ENCODE measurements at regions not wholly inside any gene's neighbourhood (a gene's known extent, or its start where the extent isn't known, plus 50 kb on each side); places are given as distances from the start of the nearest gene placed in this dataset.

- TF ChIP-seq GATA2 (IDR thresholded peaks at IDR 0.05; ENCODE audit: low read depth, low read length) (no peak), GATA3 (IDR thresholded peaks at IDR 0.05; ENCODE audit: low read depth, low read length) (no peak)
Observed at GRCh38 chr10:3875842-3876235, 90.8 kb upstream of the KLF6 start.

Data from SH-SY5Y (cell line).